HG03460 (cell line): ENCODE measurements at regions not wholly inside any gene's neighbourhood (a gene's known extent, or its start where the extent isn't known, plus 50 kb on each side); places are given as distances from the start of the nearest gene placed in this dataset.
"Not testable (repeated sequence)": the region's sequence is repeated elsewhere in the genome, so short reads cannot be mapped to it uniquely, and the experiment has no call there.

Experiments
- ATAC-seq: cut with Tn5 transposase; IDR thresholded peaks from one replicate; pipeline ENCODE4 v1.9.1; 2021; ENCODE audit not compliant: unreplicated experiment

GRCh38 chr3:191813245-191813644 lies 352.3 kb downstream of the PYDC2 start:
- ATAC-seq = no peak

GRCh38 chr3:191848818-191849217 lies 387.9 kb downstream of the PYDC2 start:
- ATAC-seq = no peak

- ATAC-seq = no peak
These were observed 398.6 kb downstream of the PYDC2 start for GRCh38 chr3:191859531-191859930.

- ATAC-seq = no peak
These were observed 408.9 kb downstream of the PYDC2 start for GRCh38 chr3:191869738-191870415.

- ATAC-seq = no peak
These were observed 412.8 kb downstream of the PYDC2 start for GRCh38 chr3:191873736-191874135.

- ATAC-seq = no peak
These were observed 421.3 kb downstream of the PYDC2 start for GRCh38 chr3:191882289-191882688.

GRCh38 chr3:191884132-191884531 lies 423.2 kb downstream of the PYDC2 start:
- no peak for ATAC-seq

GRCh38 chr3:191889106-191889505 lies 428.1 kb downstream of the PYDC2 start:
- no peak for ATAC-seq

GRCh38 chr3:191889756-191890155 lies 428.8 kb downstream of the PYDC2 start:
- ATAC-seq = no peak

- no peak for ATAC-seq
These were observed 433.4 kb downstream of the PYDC2 start for GRCh38 chr3:191894406-191894805.

GRCh38 chr3:191901741-191902140 lies 440.8 kb downstream of the PYDC2 start:
- no peak for ATAC-seq

- no peak for ATAC-seq
These were observed 451.7 kb downstream of the PYDC2 start for GRCh38 chr3:191912616-191913204.

GRCh38 chr3:191915712-191916111 lies 454.7 kb downstream of the PYDC2 start:
- no peak for ATAC-seq

- ATAC-seq = no peak
These were observed 458.6 kb downstream of the PYDC2 start for GRCh38 chr3:191919491-191920026.

- ATAC-seq = no peak
These were observed 461.6 kb downstream of the PYDC2 start for GRCh38 chr3:191922570-191922969.

- ATAC-seq = not testable (repeated sequence)
These were observed 466.3 kb downstream of the PYDC2 start for GRCh38 chr3:191927183-191927817.

GRCh38 chr3:191927998-191928397 lies 467.0 kb downstream of the PYDC2 start:
- ATAC-seq = not testable (repeated sequence)

GRCh38 chr3:191944835-191945234 lies 483.9 kb downstream of the PYDC2 start:
- no peak for ATAC-seq

- no peak for ATAC-seq
These were observed 491.2 kb downstream of the PYDC2 start for GRCh38 chr3:191952186-191952585.

GRCh38 chr3:191952609-191953008 lies 491.6 kb downstream of the PYDC2 start:
- no peak for ATAC-seq

- peak; percentile 69 for ATAC-seq
These were observed 498.2 kb downstream of the PYDC2 start for GRCh38 chr3:191958980-191959671.
